Ovary (tissue), 3 donors: ENCODE measurements at regions not wholly inside any gene's neighbourhood (a gene's known extent, or its start where the extent isn't known, plus 50 kb on each side); places are given as distances from the start of the nearest gene placed in this dataset.

Experiments
- CTCF ChIP-seq, 3 donors: fragments of 450-650 bp in 2 of 3; fragments of 200-600 bp in 1 of 3; IDR thresholded peaks; one replicate each; pipeline versions ENCODE4 v1.5.1 to v1.8.0; 2016 to 2022; ENCODE audit warnings: antibody characterized with exemption in 3 of 3, mild to moderate bottlenecking in 1 of 3
- EP300 ChIP-seq: sonication (generic); formaldehyde crosslinking; IDR thresholded peaks from one replicate; pipeline ENCODE4 v1.6.1; 2017; ENCODE audit warnings: antibody characterized with exemption
- POLR2A ChIP-seq: fragments of 450-650 bp; IDR thresholded peaks from one replicate; pipeline ENCODE4 v1.6.1; 2017; ENCODE audit warnings: antibody characterized with exemption, mild to moderate bottlenecking, moderate library complexity
- donor health status: DM: no; HTN: no; CAD: no.

- TF ChIP-seq CTCF (IDR thresholded peaks at IDR 0.05) = no peak
- no peak for TF ChIP-seq POLR2A
- TF ChIP-seq EP300 = no peak
Observed at GRCh38 chr5:122533825-122534224, 221.8 kb downstream of the SNCAIP start.
